Aorta (tissue), 5 donors: ENCODE measurements at regions not wholly inside any gene's neighbourhood (a gene's known extent, or its start where the extent isn't known, plus 50 kb on each side); places are given as distances from the start of the nearest gene placed in this dataset.
A peak's percentile ranks its signal among the peaks of the same experiment; 100 is the strongest.
"Not testable (repeated sequence)": the region's sequence is repeated elsewhere in the genome, so short reads cannot be mapped to it uniquely, and the experiment has no call there.

ENCODE experiments used
- ATAC-seq: fragments of 200-7000 bp; cut with Tn5 transposase; one replicate; pipeline ENCODE4 v1.9.1; 2022; ENCODE audit warnings: moderate library complexity; ENCODE audit not compliant: low FRiP score
- DNase-seq, 2 donors: peaks; one replicate each; pipeline ENCODE4 v3.0.0-alpha.2; 2020
- H3K27ac ChIP-seq, 2 donors: one replicate each; pipeline ENCODE4 v1.5.1; 2013; ENCODE audit warnings: low read length in 2 of 2, mild to moderate bottlenecking in 2 of 2, moderate library complexity in 2 of 2, control low read depth in 1 of 2, inconsistent platforms in 1 of 2, low read depth in 1 of 2
- H3K27me3 ChIP-seq, 2 donors: one replicate each; pipeline ENCODE4 v1.6.1; 2013; ENCODE audit warnings: control low read depth in 1 of 2, low read length in 1 of 2, mild to moderate bottlenecking in 1 of 2, moderate library complexity in 1 of 2; ENCODE audit not compliant: insufficient read depth in 2 of 2, control insufficient read depth in 1 of 2
- H3K36me3 ChIP-seq, 2 donors: one replicate each; pipeline ENCODE4 v1.6.1; 2013; ENCODE audit warnings: control low read depth in 1 of 2, low read length in 1 of 2, mild to moderate bottlenecking in 1 of 2; ENCODE audit not compliant: insufficient read depth in 2 of 2, control insufficient read depth in 1 of 2
- H3K4me1 ChIP-seq, 2 donors: one replicate each; pipeline ENCODE4 v1.6.1; 2013; ENCODE audit warnings: low read length in 2 of 2, control low read depth in 1 of 2, mild to moderate bottlenecking in 1 of 2, moderate library complexity in 1 of 2; ENCODE audit not compliant: insufficient read depth in 2 of 2, control insufficient read depth in 1 of 2
- H3K4me3 ChIP-seq, 2 donors: one replicate each; pipeline ENCODE4 v1.5.1; 2013; ENCODE audit warnings: low read length in 2 of 2, control low read depth in 1 of 2, mild to moderate bottlenecking in 1 of 2
- H3K9me3 ChIP-seq: one replicate; pipeline ENCODE4 v1.6.1; 2013; ENCODE audit warnings: mild to moderate bottlenecking, low read length; ENCODE audit not compliant: control insufficient read depth
- WGBS, 2 donors: extraction: QIAGEN DNeasy Blood & Tissue Kit; methylation state at CpG; one replicate each; pipeline ENCODE4 v1.1.7; 2013; 5-methylcytosine and 5-hydroxymethylcytosine counted together
- intact Hi-C, 2 donors: fragments of 100-400 bp; cut with DNase I; formaldehyde crosslinking; loops; one replicate each; pipeline versions ENCODE4 v1.14.2 to v1.15.0; 2022
- donor health status: healthy with polysubstance abuse.
- donor health status: Bipolar disorder and iron deficiency.
- donor health status: DM: no; HTN: no; CAD: no.
- donor health status: DM: no; HTN: no; CAD: no.
- donor health status: DM: yes; HTN: yes; CAD: no.

GRCh38 chr15:39419651-39420050 is 161.2 kb upstream of the THBS1 start:
- no peak for ATAC-seq
- H3K36me3 ChIP-seq, result no peaks in the 10 kb centered on the region
- 47 to 59% methylated on average over 3 of the region's 3 CpGs for WGBS, 2 donors
- no peak for DNase-seq
- no peaks in the 10 kb centered on the region for H3K4me1 ChIP-seq
- peaks cover 4% of the 10 kb centered on the region for H3K9me3 ChIP-seq
- no peak overlapping the region for H3K4me3 ChIP-seq
- H3K27ac ChIP-seq, result no peak overlapping the region
- H3K27me3 ChIP-seq, result no peaks in the 10 kb centered on the region
- intact Hi-C loops, result no loop called here

- WGBS, 2 donors, result 88 to 94% methylated on average over 9 to 18 of the region's 19 CpGs
- H3K4me1 ChIP-seq, H3K9me3 ChIP-seq, H3K4me3 ChIP-seq, DNase-seq, H3K36me3 ChIP-seq, ATAC-seq, H3K27ac ChIP-seq, H3K27me3 ChIP-seq, intact Hi-C loops: not testable (repeated sequence)
These were observed 160.6 kb upstream of the THBS1 start for GRCh38 chr15:39420123-39420852.

- H3K36me3 ChIP-seq, H3K4me1 ChIP-seq, H3K4me3 ChIP-seq, H3K27ac ChIP-seq, DNase-seq, intact Hi-C loops, H3K27me3 ChIP-seq, H3K9me3 ChIP-seq, ATAC-seq: not testable (repeated sequence)
- 61 to 81% methylated on average over 5 to 14 of the region's 14 CpGs for WGBS, 2 donors
These were observed 160.1 kb upstream of the THBS1 start for GRCh38 chr15:39420853-39421192.

- DNase-seq (peak; percentile 77 to 83), ATAC-seq (peak; percentile 46)
- no peaks in the 10 kb centered on the region for H3K27me3 ChIP-seq
- intact Hi-C loops, result no loop called here
- WGBS, 2 donors, result 27 to 36% methylated on average over 19 of the region's 19 CpGs
- no peaks in the 10 kb centered on the region for H3K36me3 ChIP-seq
- H3K9me3 ChIP-seq, result no peaks in the 10 kb centered on the region
- H3K27ac ChIP-seq, result no peak overlapping the region
- H3K4me1 ChIP-seq, result no peaks in the 10 kb centered on the region
- no peak overlapping the region for H3K4me3 ChIP-seq
These were observed 154.0 kb upstream of the THBS1 start for GRCh38 chr15:39426552-39427532.

- Histone ChIP-seq H3K4me3 (no peak overlapping the region), H3K27ac (no peak overlapping the region), H3K27me3 (no peaks in the 10 kb centered on the region), H3K36me3 (no peaks in the 10 kb centered on the region), H3K4me1 (no peaks in the 10 kb centered on the region), H3K9me3 (no peaks in the 10 kb centered on the region)
- intact Hi-C loops, result no loop called here
- 56 to 64% methylated on average over 3 of the region's 3 CpGs for WGBS, 2 donors
- DNase-seq, result no peak
- ATAC-seq, result no peak
These were observed 153.2 kb upstream of the THBS1 start for GRCh38 chr15:39427705-39428104.

GRCh38 chr15:39429898-39430357 is 151.0 kb upstream of the THBS1 start:
- Histone ChIP-seq H3K27ac (no peak overlapping the region), H3K9me3 (peaks cover 2% of the 10 kb centered on the region), H3K27me3 (no peaks in the 10 kb centered on the region), H3K4me1 (no peaks in the 10 kb centered on the region), H3K4me3 (no peak overlapping the region), H3K36me3 (no peaks in the 10 kb centered on the region)
- WGBS, 2 donors, result 26 to 28% methylated on average over 3 of the region's 3 CpGs
- no peak for DNase-seq
- ATAC-seq, result no peak
- intact Hi-C loops, result no loop called here

- intact Hi-C loops, result no loop called here
- Histone ChIP-seq H3K9me3 (peaks cover 2% of the 10 kb centered on the region), H3K36me3 (no peaks in the 10 kb centered on the region), H3K4me1 (no peaks in the 10 kb centered on the region), H3K4me3 (no peak overlapping the region), H3K27me3 (no peaks in the 10 kb centered on the region), H3K27ac (no peak overlapping the region)
- WGBS, 2 donors, result 93 to 94% methylated on average over 3 of the region's 3 CpGs
- no peak for DNase-seq
- ATAC-seq, result no peak
These were observed 150.5 kb upstream of the THBS1 start for GRCh38 chr15:39430389-39430788.

- no peaks in the 10 kb centered on the region for H3K36me3 ChIP-seq
- H3K9me3 ChIP-seq, result peaks cover 2% of the 10 kb centered on the region
- DNase-seq (no peak), ATAC-seq (no peak)
- no peak overlapping the region for H3K27ac ChIP-seq
- WGBS, 2 donors, result 81 to 84% methylated on average over 1 of the region's 1 CpG
- no peak overlapping the region for H3K4me3 ChIP-seq
- intact Hi-C loops, result no loop called here
- no peaks in the 10 kb centered on the region for H3K4me1 ChIP-seq
- H3K27me3 ChIP-seq, result no peaks in the 10 kb centered on the region
These were observed 149.5 kb upstream of the THBS1 start for GRCh38 chr15:39431376-39431775.
